Osteoblast (primary cell): ENCODE measurements at regions not wholly inside any gene's neighbourhood (a gene's known extent, or its start where the extent isn't known, plus 50 kb on each side); places are given as distances from the start of the nearest gene placed in this dataset.

Experiments
- DNase-seq: peaks from one replicate; pipeline ENCODE4 v3.0.0; 2011; ENCODE audit warnings: low spot score, mixed read lengths; ENCODE audit not compliant: insufficient read length; ENCODE audit errors: missing footprints
- H2AFZ ChIP-seq: 2 replicates; pipeline ENCODE4 v1.6.0; 2011; ENCODE audit warnings: mild to moderate bottlenecking, low read length
- H3K27ac ChIP-seq: 2 replicates; pipeline ENCODE4 v1.5.1; 2011; ENCODE audit warnings: mild to moderate bottlenecking, low read depth, low read length, moderate library complexity
- H3K27me3 ChIP-seq: 2 replicates; pipeline ENCODE4 v1.6.0; 2012; ENCODE audit warnings: mild to moderate bottlenecking, control low read depth, inconsistent platforms, low read length, moderate library complexity; ENCODE audit not compliant: insufficient read depth
- H3K36me3 ChIP-seq: 2 replicates; pipeline ENCODE4 v1.5.1; 2011; ENCODE audit warnings: mild to moderate bottlenecking, low read length, control low read depth, moderate library complexity; ENCODE audit not compliant: insufficient read depth
- H3K4me1 ChIP-seq: 2 replicates; pipeline ENCODE4 v1.5.1; 2011; ENCODE audit warnings: mild to moderate bottlenecking, low read length, control low read depth, moderate library complexity; ENCODE audit not compliant: insufficient read depth
- H3K4me2 ChIP-seq: 2 replicates; pipeline ENCODE4 v1.6.0; 2011; ENCODE audit warnings: mild to moderate bottlenecking, low read length; ENCODE audit not compliant: insufficient read depth
- H3K4me3 ChIP-seq: fragments of 200-600 bp; sonication (generic); 3 replicates; pipeline ENCODE4 v1.5.1; 2012; ENCODE audit warnings: mild to moderate bottlenecking, low read length, inconsistent platforms; ENCODE audit not compliant: insufficient read depth
- H3K79me2 ChIP-seq: 2 replicates; pipeline ENCODE4 v1.6.0; 2012; ENCODE audit warnings: mild to moderate bottlenecking, low read length, control low read depth, inconsistent platforms; ENCODE audit not compliant: insufficient read depth
- H3K9me3 ChIP-seq: 2 replicates; pipeline ENCODE4 v1.5.1; 2011; ENCODE audit warnings: low read depth, low read length, control low read depth
- H4K20me1 ChIP-seq: 2 replicates; pipeline ENCODE4 v1.6.0; 2012; ENCODE audit warnings: mild to moderate bottlenecking, low read length, control low read depth; ENCODE audit not compliant: insufficient read depth
- CTCF ChIP-seq: IDR thresholded peaks from 2 replicates; pipeline ENCODE4 v1.5.1; 2011; ENCODE audit warnings: mild to moderate bottlenecking, low read depth, low read length, moderate library complexity; ENCODE audit errors: extremely low read depth

DNA sequence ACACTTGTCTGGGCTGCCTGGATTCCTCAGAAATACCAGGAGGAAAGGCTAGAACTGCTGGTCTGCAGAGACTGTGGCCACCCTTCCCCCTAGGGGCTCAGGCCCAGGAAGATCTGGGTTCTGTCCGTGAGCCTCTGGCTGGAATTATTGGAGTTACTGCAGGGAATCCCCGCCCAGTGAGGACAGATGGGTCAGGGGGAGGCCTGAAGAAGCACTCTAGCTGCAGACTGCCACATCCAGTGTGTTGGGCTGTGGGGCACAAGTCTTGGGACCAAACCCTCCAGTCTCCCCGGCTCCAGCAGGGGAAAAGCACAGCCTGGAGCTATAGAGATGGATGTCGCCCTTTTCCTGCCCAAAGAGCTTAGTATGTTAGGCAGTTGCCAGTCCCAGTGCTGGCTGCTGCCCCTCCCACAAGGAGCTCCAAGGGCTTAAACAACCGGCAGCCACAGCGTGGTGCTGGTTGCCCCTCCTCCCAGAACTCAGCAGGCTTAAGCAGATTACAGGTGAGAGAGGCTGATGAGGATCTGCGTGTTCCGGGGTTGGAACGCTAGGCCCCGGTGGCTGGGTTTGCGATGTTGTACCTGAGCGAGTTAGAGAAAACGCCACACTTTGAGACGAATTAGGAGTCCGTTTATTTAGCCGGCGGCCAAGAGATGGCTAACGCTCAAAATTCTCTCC lies 255.5 kb upstream of the LRRC7 start:
- Histone ChIP-seq H3K36me3 (no peaks in the 10 kb centered on the region), H3K4me3 (no peak overlapping the region), H3K27me3 (no peaks in the 10 kb centered on the region), H3K9me3 (no peaks in the 10 kb centered on the region), H3K79me2 (no peaks in the 10 kb centered on the region), H3K4me1 (no peaks in the 10 kb centered on the region), H3K27ac (no peak overlapping the region), H2AFZ (no peak overlapping the region), H3K4me2 (no peak overlapping the region), H4K20me1 (no peaks in the 10 kb centered on the region)
- DNase-seq, result no peak
- no peak for TF ChIP-seq CTCF

- Histone ChIP-seq H3K27me3 (no peaks in the 10 kb centered on the region), H3K4me2 (no peak overlapping the region), H3K4me3 (no peak overlapping the region), H3K9me3 (no peaks in the 10 kb centered on the region), H3K79me2 (no peaks in the 10 kb centered on the region), H4K20me1 (no peaks in the 10 kb centered on the region), H3K36me3 (no peaks in the 10 kb centered on the region), H3K27ac (no peak overlapping the region), H2AFZ (no peak overlapping the region), H3K4me1 (no peaks in the 10 kb centered on the region)
- TF ChIP-seq CTCF, result no peak
- no peak for DNase-seq
Observed at GRCh38 chr1:69313118-69313517, 254.6 kb upstream of the LRRC7 start.

DNA sequence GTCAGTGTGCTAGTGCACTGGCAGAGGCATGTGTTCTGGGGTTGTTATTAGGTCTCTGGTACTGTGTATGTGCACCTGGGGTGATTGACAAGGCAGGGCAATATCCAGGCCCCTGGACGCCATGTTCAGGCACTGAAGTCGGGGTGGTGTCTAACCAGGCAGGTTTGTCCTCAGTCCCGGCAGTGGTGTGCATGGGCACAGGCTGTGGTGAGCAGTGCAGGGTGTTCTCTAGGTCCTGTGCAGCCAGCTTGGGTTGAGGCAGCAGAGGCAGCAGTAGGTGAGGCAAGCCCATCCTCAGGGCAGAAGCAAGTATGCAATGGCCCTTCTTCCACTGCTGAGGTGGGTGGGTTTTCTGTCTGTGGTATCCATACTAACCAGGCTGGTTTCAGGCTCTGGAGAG lies 252.3 kb upstream of the LRRC7 start:
- H2AFZ ChIP-seq, result no peak overlapping the region
- TF ChIP-seq CTCF, result no peak
- H3K4me1 ChIP-seq, result no peaks in the 10 kb centered on the region
- no peaks in the 10 kb centered on the region for H3K9me3 ChIP-seq
- H4K20me1 ChIP-seq, result no peaks in the 10 kb centered on the region
- H3K36me3 ChIP-seq, result no peaks in the 10 kb centered on the region
- H3K4me3 ChIP-seq, result no peak overlapping the region
- no peak overlapping the region for H3K27ac ChIP-seq
- H3K79me2 ChIP-seq, result no peaks in the 10 kb centered on the region
- DNase-seq, result no peak
- H3K4me2 ChIP-seq, result no peak overlapping the region
- H3K27me3 ChIP-seq, result no peaks in the 10 kb centered on the region

GRCh38 chr1:69315823-69316222 lies 251.9 kb upstream of the LRRC7 start:
- H3K4me2 ChIP-seq, result no peak overlapping the region
- no peak for TF ChIP-seq CTCF
- no peaks in the 10 kb centered on the region for H3K9me3 ChIP-seq
- H3K36me3 ChIP-seq, result no peaks in the 10 kb centered on the region
- H3K27me3 ChIP-seq, result no peaks in the 10 kb centered on the region
- no peak overlapping the region for H3K4me3 ChIP-seq
- DNase-seq, result no peak
- no peaks in the 10 kb centered on the region for H3K79me2 ChIP-seq
- H2AFZ ChIP-seq, result no peak overlapping the region
- no peaks in the 10 kb centered on the region for H4K20me1 ChIP-seq
- H3K27ac ChIP-seq, result no peak overlapping the region
- no peaks in the 10 kb centered on the region for H3K4me1 ChIP-seq
